HL-60 (cell line): ENCODE measurements at regions not wholly inside any gene's neighbourhood (a gene's known extent, or its start where the extent isn't known, plus 50 kb on each side); places are given as distances from the start of the nearest gene placed in this dataset.
"Not testable (repeated sequence)": the region's sequence is repeated elsewhere in the genome, so short reads cannot be mapped to it uniquely, and the experiment has no call there.

Experiments used
- DNase-seq, 2 experiments: peaks; one replicate each; pipeline ENCODE4 v3.0.0-alpha.2; 2010 to 2020; ENCODE audit warnings: low read depth in 1 of 2, low spot score in 1 of 2
- H3K27ac ChIP-seq: fragments of 250-450 bp; sonication (Bioruptor Pico); replicated peaks from 2 replicates; pipeline ENCODE4 v1.5.1; 2020; ENCODE audit warnings: mild to moderate bottlenecking, moderate library complexity
- H3K27me3 ChIP-seq: fragments of 250-450 bp; sonication (Bioruptor Pico); 2 replicates; pipeline ENCODE4 v1.5.1; 2021; ENCODE audit warnings: mild to moderate bottlenecking, moderate library complexity; ENCODE audit not compliant: insufficient read depth, poor library complexity, severe bottlenecking
- H3K4me3 ChIP-seq: replicated peaks from 2 replicates; pipeline ENCODE4 v1.5.1; 2011; ENCODE audit warnings: mild to moderate bottlenecking, control low read depth, low read length; ENCODE audit not compliant: insufficient read depth
- GABPA ChIP-seq: IDR thresholded peaks from 2 replicates; pipeline ENCODE4 v1.6.1; 2012; ENCODE audit warnings: low read depth
- POLR2AphosphoS5 ChIP-seq: IDR thresholded peaks from 2 replicates; pipeline ENCODE4 v1.6.1; 2012; ENCODE audit warnings: low read depth
- REST ChIP-seq: IDR thresholded peaks from 2 replicates; pipeline ENCODE4 v1.6.1; 2012; ENCODE audit warnings: low read depth; ENCODE audit not compliant: insufficient replicate concordance
- SPI1 ChIP-seq: IDR thresholded peaks from 2 replicates; pipeline ENCODE4 v1.6.1; 2012; ENCODE audit warnings: low read depth, mild to moderate bottlenecking, borderline replicate concordance
- TF ChIP-seq, protein P1 (sequence below): IDR thresholded peaks from one replicate; pipeline ENCODE4 v1.5.1; 2011; ENCODE audit warnings: low read length, control low read depth, inconsistent platforms; ENCODE audit not compliant: insufficient read depth

DNA sequence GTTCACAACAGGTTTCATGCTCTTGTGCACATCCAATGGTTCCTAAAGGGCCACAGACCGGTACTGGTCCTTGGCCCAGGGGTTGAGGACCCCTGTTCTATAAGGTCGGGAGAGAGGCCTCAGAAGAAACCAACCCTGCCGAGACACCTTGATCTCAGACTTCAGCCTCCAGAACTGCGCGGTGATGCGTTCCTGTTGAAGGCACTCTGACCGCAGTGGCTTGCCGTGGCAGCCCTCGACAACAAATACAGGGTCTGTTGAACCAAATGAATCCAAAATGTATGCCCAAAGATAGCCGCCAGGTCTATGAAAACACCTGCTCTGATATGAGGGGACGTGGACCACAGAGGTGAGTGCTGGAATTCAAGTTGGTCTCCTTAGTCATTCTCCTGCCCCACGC is 389.8 kb downstream of the SEC14L1 start:
- H3K27ac ChIP-seq, result no peak overlapping the region
- no peak for DNase-seq
- TF ChIP-seq GABPA (no peak), REST (no peak), SPI1 (no peak), POLR2AphosphoS5 (no peak)
- TF ChIP-seq, protein P1, sequence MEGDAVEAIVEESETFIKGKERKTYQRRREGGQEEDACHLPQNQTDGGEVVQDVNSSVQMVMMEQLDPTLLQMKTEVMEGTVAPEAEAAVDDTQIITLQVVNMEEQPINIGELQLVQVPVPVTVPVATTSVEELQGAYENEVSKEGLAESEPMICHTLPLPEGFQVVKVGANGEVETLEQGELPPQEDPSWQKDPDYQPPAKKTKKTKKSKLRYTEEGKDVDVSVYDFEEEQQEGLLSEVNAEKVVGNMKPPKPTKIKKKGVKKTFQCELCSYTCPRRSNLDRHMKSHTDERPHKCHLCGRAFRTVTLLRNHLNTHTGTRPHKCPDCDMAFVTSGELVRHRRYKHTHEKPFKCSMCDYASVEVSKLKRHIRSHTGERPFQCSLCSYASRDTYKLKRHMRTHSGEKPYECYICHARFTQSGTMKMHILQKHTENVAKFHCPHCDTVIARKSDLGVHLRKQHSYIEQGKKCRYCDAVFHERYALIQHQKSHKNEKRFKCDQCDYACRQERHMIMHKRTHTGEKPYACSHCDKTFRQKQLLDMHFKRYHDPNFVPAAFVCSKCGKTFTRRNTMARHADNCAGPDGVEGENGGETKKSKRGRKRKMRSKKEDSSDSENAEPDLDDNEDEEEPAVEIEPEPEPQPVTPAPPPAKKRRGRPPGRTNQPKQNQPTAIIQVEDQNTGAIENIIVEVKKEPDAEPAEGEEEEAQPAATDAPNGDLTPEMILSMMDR, result no peak

GRCh38 chr17:77531002-77531401 is 390.2 kb downstream of the SEC14L1 start:
- Histone ChIP-seq H3K4me3 (no peak overlapping the region), H3K27ac (no peak overlapping the region), H3K27me3 (peaks cover 11% of the 10 kb centered on the region)
- no peak for DNase-seq
- TF ChIP-seq SPI1, result no peak
- no peak for TF ChIP-seq POLR2AphosphoS5
- TF ChIP-seq GABPA, result no peak
- TF ChIP-seq, protein P1, result no peak
- no peak for TF ChIP-seq REST

More for the DNA sequence above, 389.8 kb downstream of the SEC14L1 start:
- H3K4me3 ChIP-seq, result no peak overlapping the region
- H3K27me3 ChIP-seq, result peaks cover 11% of the 10 kb centered on the region

DNA sequence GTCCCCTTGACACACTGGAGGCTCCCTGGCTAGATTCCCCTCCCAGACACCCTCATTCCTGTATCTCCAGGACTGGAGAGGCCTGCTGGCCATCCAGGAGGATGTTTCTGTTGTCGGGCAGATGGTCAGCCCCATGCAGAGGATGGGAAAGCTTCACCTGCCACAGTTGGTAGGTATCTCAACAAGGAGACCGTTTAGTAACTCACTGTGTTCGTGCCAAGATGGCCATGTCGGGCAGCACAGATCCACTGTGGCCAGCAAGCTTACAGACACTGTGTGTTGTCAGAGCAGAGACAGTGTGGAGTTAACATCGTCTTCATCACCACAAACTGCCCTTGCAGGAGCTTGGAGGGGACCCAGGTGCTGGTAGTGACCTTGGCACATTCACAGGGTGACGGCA is 390.9 kb downstream of the SEC14L1 start:
- Histone ChIP-seq H3K27ac (no peak overlapping the region), H3K27me3 (peaks cover 11% of the 10 kb centered on the region), H3K4me3 (no peak overlapping the region)
- DNase-seq, result no peak
- TF ChIP-seq SPI1 (no peak), REST (no peak), GABPA (no peak), POLR2AphosphoS5 (no peak)
- TF ChIP-seq, protein P1, result no peak

DNA sequence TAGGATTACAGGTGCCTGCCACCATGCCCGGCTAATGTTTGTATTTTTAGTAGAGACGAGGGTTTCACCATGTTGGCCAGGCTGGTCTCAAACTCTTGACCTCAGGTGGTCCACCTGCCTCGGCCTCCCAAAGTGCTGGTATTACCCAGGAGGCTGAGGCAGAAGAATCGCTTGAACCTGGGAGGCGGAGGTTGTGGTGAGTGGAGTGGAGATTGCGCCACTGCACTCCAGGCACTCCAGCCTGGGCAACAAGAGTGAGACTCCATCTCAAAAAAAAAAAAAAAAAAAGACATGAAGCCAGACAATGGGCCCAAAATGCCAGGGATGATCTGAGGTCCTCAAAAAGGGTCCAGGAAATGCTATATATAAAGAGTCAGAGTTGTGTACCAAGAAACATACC is 392.9 kb downstream of the SEC14L1 start:
- not testable (repeated sequence) for H3K27me3 ChIP-seq, H3K4me3 ChIP-seq, DNase-seq, H3K27ac ChIP-seq
